Testis (tissue), 2 donors: ENCODE measurements at regions not wholly inside any gene's neighbourhood (a gene's known extent, or its start where the extent isn't known, plus 50 kb on each side); places are given as distances from the start of the nearest gene placed in this dataset.

Source experiments
- POLR2A ChIP-seq: fragments of 450-650 bp; IDR thresholded peaks from one replicate; pipeline ENCODE4 v1.6.1; 2017; ENCODE audit warnings: antibody characterized with exemption, mild to moderate bottlenecking, moderate library complexity
- TF ChIP-seq, protein P1 (sequence below), 3 experiments: fragments of 450-650 bp in 2 of 3; fragments of 200-600 bp in 1 of 3; sonication (generic) in 1 of 3; IDR thresholded peaks; one replicate each; pipeline ENCODE4 v1.5.1; 2016 to 2019; ENCODE audit warnings: antibody characterized with exemption in 3 of 3, mild to moderate bottlenecking in 2 of 3, moderate library complexity in 1 of 3

DNA sequence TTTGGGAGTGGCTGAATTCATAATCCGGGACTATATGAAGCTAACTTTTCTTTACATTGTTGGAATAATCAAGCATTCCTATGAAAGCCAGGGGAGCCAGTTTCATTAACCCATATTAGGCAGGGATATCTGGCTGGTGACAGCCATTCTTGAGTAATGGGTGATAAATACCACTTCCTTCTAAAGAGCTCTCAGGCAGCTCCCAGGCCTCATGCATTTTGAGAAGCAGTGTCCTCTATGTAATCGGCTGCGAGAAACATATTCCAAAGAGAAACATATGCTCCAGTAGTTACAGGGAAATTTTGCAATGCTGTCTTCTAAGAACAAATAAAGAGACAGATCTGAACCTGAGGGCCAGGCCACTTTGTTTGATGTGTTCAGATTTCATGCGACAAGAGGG, 83.1 kb downstream of the MSX2 start:
- TF ChIP-seq, protein P1, sequence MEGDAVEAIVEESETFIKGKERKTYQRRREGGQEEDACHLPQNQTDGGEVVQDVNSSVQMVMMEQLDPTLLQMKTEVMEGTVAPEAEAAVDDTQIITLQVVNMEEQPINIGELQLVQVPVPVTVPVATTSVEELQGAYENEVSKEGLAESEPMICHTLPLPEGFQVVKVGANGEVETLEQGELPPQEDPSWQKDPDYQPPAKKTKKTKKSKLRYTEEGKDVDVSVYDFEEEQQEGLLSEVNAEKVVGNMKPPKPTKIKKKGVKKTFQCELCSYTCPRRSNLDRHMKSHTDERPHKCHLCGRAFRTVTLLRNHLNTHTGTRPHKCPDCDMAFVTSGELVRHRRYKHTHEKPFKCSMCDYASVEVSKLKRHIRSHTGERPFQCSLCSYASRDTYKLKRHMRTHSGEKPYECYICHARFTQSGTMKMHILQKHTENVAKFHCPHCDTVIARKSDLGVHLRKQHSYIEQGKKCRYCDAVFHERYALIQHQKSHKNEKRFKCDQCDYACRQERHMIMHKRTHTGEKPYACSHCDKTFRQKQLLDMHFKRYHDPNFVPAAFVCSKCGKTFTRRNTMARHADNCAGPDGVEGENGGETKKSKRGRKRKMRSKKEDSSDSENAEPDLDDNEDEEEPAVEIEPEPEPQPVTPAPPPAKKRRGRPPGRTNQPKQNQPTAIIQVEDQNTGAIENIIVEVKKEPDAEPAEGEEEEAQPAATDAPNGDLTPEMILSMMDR (IDR thresholded peaks at IDR 0.05) = no peak
- no peak for TF ChIP-seq POLR2A
